Endothelial cell of umbilical vein (primary cell): ENCODE measurements at regions not wholly inside any gene's neighbourhood (a gene's known extent, or its start where the extent isn't known, plus 50 kb on each side); places are given as distances from the start of the nearest gene placed in this dataset.
"Not testable (repeated sequence)": the region's sequence is repeated elsewhere in the genome, so short reads cannot be mapped to it uniquely, and the experiment has no call there.

Experiments
- BruUV-seq: library from RNA; stranded (reverse); fragments of 400-500 nt; replicated peaks from 2 replicates; lab custom pipeline; 2021; lab: Mats Ljungman, UMichigan
- CTCF ChIA-PET: fragments of 300-600, 350-600 bp; sonication (Branson Sonifier 250); formaldehyde crosslinking; loops from one replicate; lab custom pipeline; 2021; ENCODE audit warnings: antibody characterized with exemption, inconsistent platforms; lab: Charles Lee
- POLR2A ChIA-PET: fragments of 300-600, 350-600 bp; sonication (Branson Sonifier 250); formaldehyde crosslinking; loops from one replicate; lab custom pipeline; 2021; ENCODE audit warnings: antibody characterized with exemption, inconsistent platforms; lab: Charles Lee
- DNase-seq: peaks from one replicate; pipeline ENCODE4 v3.0.0-alpha.2; 2011; ENCODE audit warnings: low read depth, low spot score
- FAIRE-seq: peaks from 2 replicates; lab custom pipeline; 2011; peaks lifted over from hg19 to GRCh38; lab: Jason Lieb, UNC
- H2AFZ ChIP-seq: 2 replicates; pipeline ENCODE4 v1.6.0; 2012; ENCODE audit warnings: low read depth, low read length, control low read depth, inconsistent platforms
- H3K27ac ChIP-seq: 2 replicates; pipeline ENCODE4 v1.5.1; 2011; ENCODE audit warnings: low read depth, mild to moderate bottlenecking, control low read depth, low read length, moderate library complexity; ENCODE audit not compliant: insufficient read depth
- H3K27me3 ChIP-seq, 2 experiments: 2 replicates each; pipeline versions ENCODE4 v1.6.0 to v1.6.1; 2011; ENCODE audit warnings: low read length in 2 of 2, mixed read lengths in 1 of 2; ENCODE audit not compliant: control insufficient read depth in 2 of 2, insufficient read depth in 2 of 2
- H3K36me3 ChIP-seq, 2 experiments: 2 replicates in 1 of 2; 3 replicates in 1 of 2; pipeline ENCODE4 v1.5.1; 2011; ENCODE audit warnings: low read length in 2 of 2, mild to moderate bottlenecking in 1 of 2, moderate library complexity in 1 of 2; ENCODE audit not compliant: control insufficient read depth in 2 of 2, insufficient read depth in 2 of 2; ENCODE audit errors: extremely low read depth in 1 of 2
- H3K4me1 ChIP-seq: 3 replicates; pipeline ENCODE4 v1.5.1; 2011; ENCODE audit warnings: mild to moderate bottlenecking, low read length; ENCODE audit not compliant: control insufficient read depth, insufficient read depth; ENCODE audit errors: extremely low read depth
- H3K4me2 ChIP-seq: 2 replicates; pipeline ENCODE4 v1.6.1; 2011; ENCODE audit warnings: low read length, control low read depth, mixed read lengths; ENCODE audit not compliant: insufficient read depth
- H3K4me3 ChIP-seq, 3 experiments: fragments of 200-600 bp in 1 of 3; sonication (generic), shearing (Covaris generic) in 1 of 3; replicated peaks in 1 of 3; 2 replicates each; pipeline ENCODE4 v1.5.1; 2011 to 2016; ENCODE audit warnings: control low read depth in 3 of 3, low read length in 3 of 3, mild to moderate bottlenecking in 2 of 3, inconsistent platforms in 1 of 3, low read depth in 1 of 3, moderate library complexity in 1 of 3; ENCODE audit not compliant: insufficient read depth in 1 of 3
- H3K79me2 ChIP-seq: 2 replicates; pipeline ENCODE4 v1.6.0; 2012; ENCODE audit warnings: low read length, inconsistent platforms; ENCODE audit not compliant: control insufficient read depth, insufficient read depth
- H3K9ac ChIP-seq: replicated peaks from 2 replicates; pipeline ENCODE3; 2011; ENCODE audit warnings: low read length, control low read depth; ENCODE audit not compliant: insufficient read depth; ENCODE audit errors: extremely low read depth
- H3K9me1 ChIP-seq: replicated peaks from 3 replicates; pipeline ENCODE4 v1.6.0; 2011; ENCODE audit warnings: mild to moderate bottlenecking, low read length; ENCODE audit not compliant: control insufficient read depth, insufficient read depth; ENCODE audit errors: extremely low read depth
- H3K9me3 ChIP-seq: replicated peaks from 2 replicates; pipeline ENCODE4 v1.5.1; 2012; ENCODE audit warnings: low read length, inconsistent platforms; ENCODE audit not compliant: control insufficient read depth, insufficient read depth
- H4K20me1 ChIP-seq: replicated peaks from 2 replicates; pipeline ENCODE3; 2011; ENCODE audit warnings: mild to moderate bottlenecking, low read length; ENCODE audit not compliant: control insufficient read depth, insufficient read depth; ENCODE audit errors: extremely low read depth
- EZH2 ChIP-seq: IDR thresholded peaks from 2 replicates; pipeline ENCODE4 v1.6.1; 2012; ENCODE audit warnings: borderline replicate concordance, low read depth, mild to moderate bottlenecking, moderate library complexity, low read length, inconsistent platforms; ENCODE audit not compliant: severe bottlenecking
- FOS ChIP-seq: IDR thresholded peaks from 2 replicates; pipeline ENCODE4 v1.6.1; 2011; ENCODE audit warnings: mild to moderate bottlenecking, low read length, moderate library complexity, borderline replicate concordance; ENCODE audit not compliant: insufficient read depth
- GATA2 ChIP-seq: IDR thresholded peaks from 2 replicates; pipeline ENCODE4 v1.7.0; 2011; ENCODE audit warnings: low read depth, mild to moderate bottlenecking, moderate library complexity, mixed read lengths, low read length; ENCODE audit not compliant: insufficient read length, insufficient read depth
- JUN ChIP-seq: IDR thresholded peaks from 2 replicates; pipeline ENCODE4 v1.6.1; 2011; ENCODE audit warnings: borderline replicate concordance, low read depth; ENCODE audit not compliant: insufficient read length, insufficient read depth
- MYC ChIP-seq: IDR thresholded peaks from one replicate; pipeline ENCODE4 v1.6.1; 2011; ENCODE audit warnings: mild to moderate bottlenecking, low read depth, low read length
- POLR2A ChIP-seq: IDR thresholded peaks from 2 replicates; pipeline ENCODE4 v1.6.1; 2012; ENCODE audit warnings: low read depth, mild to moderate bottlenecking, control low read depth, low read length
- dilution Hi-C: fragments of 300-500 bp; cut with MboI; formaldehyde crosslinking; loops from one replicate; pipeline ENCODE4 v1.15.0; 2019; ENCODE audit warnings: low sequenced_read_pairs; ENCODE audit not compliant: extremely low pct_ligation_motif_present
- intact Hi-C: fragments of 100-400 bp; cut with micrococcal nuclease; formaldehyde crosslinking; loops from one replicate; pipeline ENCODE4 v1.10.0; 2022
- TF ChIP-seq, protein P1 (sequence below): IDR thresholded peaks from 2 replicates; pipeline ENCODE4 v1.6.1; 2011; ENCODE audit not compliant: insufficient read depth, insufficient read length
- TF ChIP-seq, protein P2 (sequence below), 2 donors: IDR thresholded peaks; 1 replicate in 1 of 2; 2 replicates in 1 of 2; pipeline ENCODE4 v1.5.1; 2011; ENCODE audit warnings: low read length in 2 of 2, mild to moderate bottlenecking in 2 of 2, moderate library complexity in 2 of 2, control low read depth in 1 of 2, inconsistent platforms in 1 of 2, low read depth in 1 of 2; ENCODE audit not compliant: insufficient read depth in 1 of 2; ENCODE audit errors: extremely low read depth in 1 of 2

DNA sequence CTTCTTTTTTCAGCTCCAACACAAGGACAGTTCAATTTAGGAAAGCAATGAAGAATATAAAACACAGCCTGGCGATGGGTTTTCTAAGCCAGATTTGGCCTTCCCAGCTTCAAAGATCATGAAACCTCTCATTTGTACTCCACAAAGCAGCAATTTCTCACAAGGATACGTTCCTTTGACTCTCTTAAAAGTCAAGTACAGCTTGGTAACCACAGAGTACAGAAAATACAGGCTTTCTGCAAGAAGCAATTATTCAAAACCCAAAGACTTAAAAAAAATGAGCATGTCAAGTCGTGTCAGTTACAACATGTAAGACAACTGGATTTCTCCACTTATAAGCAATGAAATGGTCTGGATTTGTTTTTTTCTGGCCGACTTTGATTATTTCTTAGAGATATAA lies 321.4 kb downstream of the FGFR2 start:
- DNase-seq (no peak), FAIRE-seq (no peak)
- no peak overlapping the region for H3K4me3 ChIP-seq
- ChIA-PET POLR2A (no interaction called here), CTCF (no interaction called here)
- H3K27ac ChIP-seq, result no peak overlapping the region
- H3K9me1 ChIP-seq, result no peaks in the 10 kb centered on the region
- intact Hi-C loops (no loop called here), dilution Hi-C loops (no loop called here)
- H3K36me3 ChIP-seq, result no peaks in the 10 kb centered on the region
- H3K27me3 ChIP-seq, result no peaks in the 10 kb centered on the region
- BruUV-seq, result no TSS peak
- H3K4me2 ChIP-seq, result no peak overlapping the region
- H3K9ac ChIP-seq, result no peak overlapping the region
- H2AFZ ChIP-seq, result no peak overlapping the region
- H3K79me2 ChIP-seq, result no peaks in the 10 kb centered on the region
- H3K4me1 ChIP-seq, result no peaks in the 10 kb centered on the region
- TF ChIP-seq JUN, result no peak
- TF ChIP-seq EZH2, result no peak
- TF ChIP-seq, protein P1, sequence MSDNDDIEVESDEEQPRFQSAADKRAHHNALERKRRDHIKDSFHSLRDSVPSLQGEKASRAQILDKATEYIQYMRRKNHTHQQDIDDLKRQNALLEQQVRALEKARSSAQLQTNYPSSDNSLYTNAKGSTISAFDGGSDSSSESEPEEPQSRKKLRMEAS, result no peak
- no peak for TF ChIP-seq GATA2
- no peak for TF ChIP-seq POLR2A
- TF ChIP-seq FOS, result no peak
- TF ChIP-seq, protein P2, sequence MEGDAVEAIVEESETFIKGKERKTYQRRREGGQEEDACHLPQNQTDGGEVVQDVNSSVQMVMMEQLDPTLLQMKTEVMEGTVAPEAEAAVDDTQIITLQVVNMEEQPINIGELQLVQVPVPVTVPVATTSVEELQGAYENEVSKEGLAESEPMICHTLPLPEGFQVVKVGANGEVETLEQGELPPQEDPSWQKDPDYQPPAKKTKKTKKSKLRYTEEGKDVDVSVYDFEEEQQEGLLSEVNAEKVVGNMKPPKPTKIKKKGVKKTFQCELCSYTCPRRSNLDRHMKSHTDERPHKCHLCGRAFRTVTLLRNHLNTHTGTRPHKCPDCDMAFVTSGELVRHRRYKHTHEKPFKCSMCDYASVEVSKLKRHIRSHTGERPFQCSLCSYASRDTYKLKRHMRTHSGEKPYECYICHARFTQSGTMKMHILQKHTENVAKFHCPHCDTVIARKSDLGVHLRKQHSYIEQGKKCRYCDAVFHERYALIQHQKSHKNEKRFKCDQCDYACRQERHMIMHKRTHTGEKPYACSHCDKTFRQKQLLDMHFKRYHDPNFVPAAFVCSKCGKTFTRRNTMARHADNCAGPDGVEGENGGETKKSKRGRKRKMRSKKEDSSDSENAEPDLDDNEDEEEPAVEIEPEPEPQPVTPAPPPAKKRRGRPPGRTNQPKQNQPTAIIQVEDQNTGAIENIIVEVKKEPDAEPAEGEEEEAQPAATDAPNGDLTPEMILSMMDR (IDR thresholded peaks at IDR 0.05; ENCODE audit: extremely low read depth in 1 of 2, insufficient read depth in 1 of 2, low read depth in 1 of 2, low read length in 2 of 2), result no peak
- TF ChIP-seq MYC, result no peak
- H3K9me3 ChIP-seq, result no peaks in the 10 kb centered on the region
- no peaks in the 10 kb centered on the region for H4K20me1 ChIP-seq

DNA sequence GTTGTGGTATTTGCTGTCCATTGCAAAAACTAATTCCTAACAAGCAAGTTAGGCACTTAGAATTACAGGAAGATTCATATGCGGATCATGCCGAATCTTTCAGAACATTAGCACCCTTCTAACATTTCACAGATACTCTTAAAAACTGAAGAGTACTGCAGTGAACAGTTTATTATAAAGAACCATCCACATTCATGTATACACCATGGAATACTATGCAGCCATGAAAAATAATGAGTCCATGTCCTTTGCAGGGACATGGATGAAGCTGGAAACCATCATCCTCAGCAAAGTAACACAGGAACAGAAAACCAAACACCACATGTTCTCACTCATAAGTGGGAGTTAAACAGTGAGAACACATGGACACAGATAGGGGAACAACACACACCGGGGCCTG lies 319.9 kb downstream of the FGFR2 start:
- BruUV-seq, H2AFZ ChIP-seq, H3K9me1 ChIP-seq, H3K4me3 ChIP-seq, H3K27me3 ChIP-seq, H4K20me1 ChIP-seq, H3K4me1 ChIP-seq, H3K36me3 ChIP-seq, POLR2A ChIA-PET, dilution Hi-C loops, H3K79me2 ChIP-seq, intact Hi-C loops, DNase-seq, H3K4me2 ChIP-seq, FAIRE-seq, H3K9me3 ChIP-seq, CTCF ChIA-PET, H3K27ac ChIP-seq, H3K9ac ChIP-seq: not testable (repeated sequence)
